ENCODE measurements at regions not wholly inside any gene's neighbourhood (a gene's known extent, or its start where the extent isn't known, plus 50 kb on each side); places are given as distances from the start of the nearest gene placed in this dataset.

DNA sequence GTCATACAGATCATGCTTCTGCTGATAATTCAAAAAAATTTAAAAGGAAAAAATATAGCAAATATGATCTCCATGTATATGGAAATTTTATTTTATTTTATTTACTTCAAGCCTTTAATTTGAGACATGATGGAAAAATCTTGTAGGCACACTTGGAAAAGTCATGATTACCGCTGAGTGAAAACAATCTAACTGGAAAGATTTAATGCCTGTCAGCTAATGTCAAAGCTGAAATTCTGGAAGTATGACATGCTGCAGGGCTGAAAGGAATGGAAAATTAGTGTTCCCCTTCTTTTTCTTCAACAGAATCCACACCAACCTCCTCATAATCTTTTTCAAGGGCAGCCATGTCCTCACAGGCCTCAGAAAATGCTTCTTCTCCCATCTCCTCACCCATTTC lies 58.2 kb downstream of the RPRM start:
- no peaks in the 10 kb centered on the region for H3K9me3 ChIP-seq
- no peak overlapping the region for H3K4me3 ChIP-seq
- no peak for DNase-seq
- intact Hi-C loops (cut with DNase I): no loop called here
- WGBS, 2 donors: 91 to 94% methylated on average over 1 of the region's 1 CpG
- no peaks in the 10 kb centered on the region for H3K36me3 ChIP-seq
- H3K27ac ChIP-seq: no peak overlapping the region
- no peaks in the 10 kb centered on the region for H3K27me3 ChIP-seq
- TF ChIP-seq POLR2A (IDR thresholded peaks at IDR 0.05): no peak
- TF ChIP-seq, protein P1, sequence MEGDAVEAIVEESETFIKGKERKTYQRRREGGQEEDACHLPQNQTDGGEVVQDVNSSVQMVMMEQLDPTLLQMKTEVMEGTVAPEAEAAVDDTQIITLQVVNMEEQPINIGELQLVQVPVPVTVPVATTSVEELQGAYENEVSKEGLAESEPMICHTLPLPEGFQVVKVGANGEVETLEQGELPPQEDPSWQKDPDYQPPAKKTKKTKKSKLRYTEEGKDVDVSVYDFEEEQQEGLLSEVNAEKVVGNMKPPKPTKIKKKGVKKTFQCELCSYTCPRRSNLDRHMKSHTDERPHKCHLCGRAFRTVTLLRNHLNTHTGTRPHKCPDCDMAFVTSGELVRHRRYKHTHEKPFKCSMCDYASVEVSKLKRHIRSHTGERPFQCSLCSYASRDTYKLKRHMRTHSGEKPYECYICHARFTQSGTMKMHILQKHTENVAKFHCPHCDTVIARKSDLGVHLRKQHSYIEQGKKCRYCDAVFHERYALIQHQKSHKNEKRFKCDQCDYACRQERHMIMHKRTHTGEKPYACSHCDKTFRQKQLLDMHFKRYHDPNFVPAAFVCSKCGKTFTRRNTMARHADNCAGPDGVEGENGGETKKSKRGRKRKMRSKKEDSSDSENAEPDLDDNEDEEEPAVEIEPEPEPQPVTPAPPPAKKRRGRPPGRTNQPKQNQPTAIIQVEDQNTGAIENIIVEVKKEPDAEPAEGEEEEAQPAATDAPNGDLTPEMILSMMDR (IDR thresholded peaks at IDR 0.05): no peak
- H3K4me1 ChIP-seq: no peaks in the 10 kb centered on the region

DNA sequence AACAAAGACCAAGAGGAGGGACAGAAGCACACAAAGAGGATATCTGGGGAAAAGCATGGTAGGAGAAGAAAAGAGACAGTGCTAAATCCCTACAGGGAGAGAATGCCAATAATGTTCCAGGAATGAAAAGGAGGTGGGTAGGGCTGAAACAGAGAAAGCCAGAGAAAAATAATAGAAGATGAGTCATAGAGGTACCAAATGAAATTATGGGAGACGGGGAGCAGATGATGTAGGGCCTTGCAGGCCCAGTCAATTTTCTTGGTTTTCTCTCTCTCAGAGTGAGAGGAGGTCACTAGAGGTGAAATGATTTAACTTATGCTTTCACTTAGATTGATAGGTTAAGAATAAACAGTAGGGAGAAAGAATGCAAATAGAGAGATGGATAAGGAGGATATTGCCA lies 61.5 kb downstream of the RPRM start:
- no peaks in the 10 kb centered on the region for H3K27me3 ChIP-seq
- 39 to 50% methylated on average over 1 of the region's 1 CpG for WGBS, 2 donors
- H3K4me1 ChIP-seq: no peaks in the 10 kb centered on the region
- TF ChIP-seq POLR2A (IDR thresholded peaks at IDR 0.05): no peak
- TF ChIP-seq, protein P1 (IDR thresholded peaks at IDR 0.05): no peak
- H3K36me3 ChIP-seq: no peaks in the 10 kb centered on the region
- H3K4me3 ChIP-seq: no peak overlapping the region
- H3K27ac ChIP-seq: no peak overlapping the region
- DNase-seq: no peak
- intact Hi-C loops (cut with DNase I): no loop called here
- no peaks in the 10 kb centered on the region for H3K9me3 ChIP-seq

GRCh38 chr2:153416071-153416470 lies 62.5 kb downstream of the RPRM start:
- no peaks in the 10 kb centered on the region for H3K36me3 ChIP-seq
- no peak overlapping the region for H3K4me3 ChIP-seq
- TF ChIP-seq POLR2A (IDR thresholded peaks at IDR 0.05): no peak
- TF ChIP-seq, protein P1 (IDR thresholded peaks at IDR 0.05): no peak
- no peaks in the 10 kb centered on the region for H3K9me3 ChIP-seq
- no peak overlapping the region for H3K27ac ChIP-seq
- intact Hi-C loops (cut with DNase I): no loop called here
- WGBS, 2 donors: 29 to 49% methylated on average over 1 of the region's 1 CpG
- H3K4me1 ChIP-seq: no peaks in the 10 kb centered on the region
- H3K27me3 ChIP-seq: no peaks in the 10 kb centered on the region
- no peak for DNase-seq

GRCh38 chr2:153408710-153409385 lies 69.7 kb downstream of the RPRM start:
- DNase-seq: no peak
- H3K4me1 ChIP-seq: peaks cover 0 to 26% (median 0%) of the 10 kb centered on the region in 3 donors
- no peak overlapping the region for H3K4me3 ChIP-seq
- H3K27me3 ChIP-seq: no peaks in the 10 kb centered on the region
- TF ChIP-seq POLR2A (IDR thresholded peaks at IDR 0.05): no peak
- TF ChIP-seq, protein P1 (IDR thresholded peaks at IDR 0.05): no peak
- H3K27ac ChIP-seq: no peak overlapping the region
- H3K36me3 ChIP-seq: no peaks in the 10 kb centered on the region
- intact Hi-C loops (cut with DNase I): no loop called here
- WGBS, 2 donors: 63 to 69% methylated on average over 3 of the region's 3 CpGs
- H3K9me3 ChIP-seq: no peaks in the 10 kb centered on the region

- WGBS, 2 donors: 33 to 57% methylated on average over 1 of the region's 1 CpG
- TF ChIP-seq, protein P1 (IDR thresholded peaks at IDR 0.05): no peak
- TF ChIP-seq POLR2A (IDR thresholded peaks at IDR 0.05): no peak
- H3K4me1 ChIP-seq: peaks cover 0 to 28% (median 0%) of the 10 kb centered on the region in 3 donors
- no peak for DNase-seq
- peak overlapping the region in 1 of 4 donors; percentile 25 for H3K27ac ChIP-seq
- H3K9me3 ChIP-seq: no peaks in the 10 kb centered on the region
- no peaks in the 10 kb centered on the region for H3K27me3 ChIP-seq
- no peaks in the 10 kb centered on the region for H3K36me3 ChIP-seq
- intact Hi-C loops (cut with DNase I): no loop called here
- H3K4me3 ChIP-seq: no peak overlapping the region
Measured at GRCh38 chr2:153405196-153405595, 73.4 kb downstream of the RPRM start.
